DOHH2 (cell line): ENCODE measurements at regions not wholly inside any gene's neighbourhood (a gene's known extent, or its start where the extent isn't known, plus 50 kb on each side); places are given as distances from the start of the nearest gene placed in this dataset.

Experiments
- H3F3A ChIP-seq: fragments of 200-600 bp; sonication (generic), shearing (Covaris generic); 2 replicates; pipeline ENCODE4 v1.6.0; 2016; ENCODE audit warnings: antibody characterized with exemption, mild to moderate bottlenecking; ENCODE audit not compliant: control insufficient read depth, insufficient read depth
- H3K27ac ChIP-seq: fragments of 200-600 bp; sonication (generic); 2 replicates; pipeline ENCODE4 v1.5.1; 2014; ENCODE audit warnings: low read depth, mild to moderate bottlenecking, low read length, moderate library complexity
- H3K27me3 ChIP-seq: fragments of 200-600 bp; sonication (generic); 2 replicates; pipeline ENCODE4 v1.6.1; 2014; ENCODE audit warnings: mild to moderate bottlenecking, low read length, mixed read lengths; ENCODE audit not compliant: control insufficient read depth
- H3K36me3 ChIP-seq: fragments of 200-600 bp; sonication (generic); 2 replicates; pipeline ENCODE4 v1.6.1; 2014; ENCODE audit warnings: mild to moderate bottlenecking, low read length, moderate library complexity, mixed read lengths; ENCODE audit not compliant: control insufficient read depth
- H3K4me1 ChIP-seq: fragments of 200-600 bp; sonication (generic); 2 replicates; pipeline ENCODE4 v1.6.1; 2014; ENCODE audit warnings: mild to moderate bottlenecking, low read length, mixed read lengths; ENCODE audit not compliant: control insufficient read depth
- H3K4me2 ChIP-seq: fragments of 200-600 bp; sonication (generic); 2 replicates; pipeline ENCODE4 v1.6.0; 2014; ENCODE audit warnings: mild to moderate bottlenecking, low read length, moderate library complexity
- H3K4me3 ChIP-seq: fragments of 200-600 bp; sonication (generic); 2 replicates; pipeline ENCODE4 v1.5.1; 2014; ENCODE audit warnings: mild to moderate bottlenecking, low read length, mixed read lengths
- H3K79me2 ChIP-seq: fragments of 200-600 bp; sonication (generic); 2 replicates; pipeline ENCODE4 v1.6.1; 2014; ENCODE audit warnings: mild to moderate bottlenecking, low read length, mixed read lengths; ENCODE audit not compliant: control insufficient read depth
- H3K9me2 ChIP-seq: fragments of 200-600 bp; sonication (generic); replicated peaks from 2 replicates; pipeline ENCODE4 v1.6.1; 2014; ENCODE audit warnings: mild to moderate bottlenecking, low read length, mixed read lengths; ENCODE audit not compliant: control insufficient read depth
- H3K9me3 ChIP-seq: fragments of 200-600 bp; sonication (generic); 2 replicates; pipeline ENCODE4 v1.6.1; 2014; ENCODE audit warnings: antibody characterized with exemption, low read length, mixed read lengths; ENCODE audit not compliant: control insufficient read depth, insufficient read depth
- H4K20me1 ChIP-seq: fragments of 200-600 bp; sonication (generic); 2 replicates; pipeline ENCODE4 v1.6.0; 2014; ENCODE audit warnings: low read depth, mild to moderate bottlenecking, antibody characterized with exemption, low read length, moderate library complexity; ENCODE audit not compliant: control insufficient read depth, insufficient read depth
- CTCF ChIP-seq: fragments of 200-600 bp; sonication (generic); IDR thresholded peaks from one replicate; pipeline ENCODE4 v1.5.1; 2014; ENCODE audit warnings: antibody characterized with exemption, mild to moderate bottlenecking, low read depth, low read length; ENCODE audit not compliant: poor library complexity, severe bottlenecking
- EZH2phosphoT487 ChIP-seq: fragments of 200-600 bp; sonication (generic); IDR thresholded peaks from 2 replicates; pipeline ENCODE4 v1.6.1; 2017; ENCODE audit warnings: borderline replicate concordance, mild to moderate bottlenecking, antibody characterized with exemption, low read length, moderate library complexity, mixed read lengths

- TF ChIP-seq EZH2phosphoT487 (no peak), CTCF (no peak)
- Histone ChIP-seq H3K4me3 (no peak overlapping the region), H4K20me1 (no peaks in the 10 kb centered on the region), H3K9me3 (no peaks in the 10 kb centered on the region), H3K36me3 (no peaks in the 10 kb centered on the region), H3K27ac (no peak overlapping the region), H3K9me2 (no peaks in the 10 kb centered on the region), H3K4me1 (peaks cover 12% of the 10 kb centered on the region), H3K4me2 (no peak overlapping the region), H3K27me3 (peaks cover 19% of the 10 kb centered on the region), H3K79me2 (no peaks in the 10 kb centered on the region), H3F3A (no peaks in the 10 kb centered on the region)
Measured at GRCh38 chr20:41672282-41672681, 54.1 kb upstream of the CHD6 start.

GRCh38 chr20:41671143-41671542, 53.0 kb upstream of the CHD6 start:
- Histone ChIP-seq H3K4me2 (no peak overlapping the region), H3F3A (no peaks in the 10 kb centered on the region)
- no peak for TF ChIP-seq CTCF
- no peak for TF ChIP-seq EZH2phosphoT487

GRCh38 chr20:41670631-41671030, 52.5 kb upstream of the CHD6 start:
- H3K4me2 ChIP-seq: no peak overlapping the region
- peaks cover 11% of the 10 kb centered on the region for H3K27me3 ChIP-seq

More at GRCh38 chr20:41671143-41671542, 53.0 kb upstream of the CHD6 start:
- Histone ChIP-seq H3K36me3 (no peaks in the 10 kb centered on the region), H3K4me1 (peaks cover 12% of the 10 kb centered on the region), H3K27ac (no peak overlapping the region), H3K9me3 (no peaks in the 10 kb centered on the region), H4K20me1 (no peaks in the 10 kb centered on the region), H3K4me3 (no peak overlapping the region), H3K9me2 (no peaks in the 10 kb centered on the region), H3K79me2 (no peaks in the 10 kb centered on the region), H3K27me3 (peaks cover 16% of the 10 kb centered on the region)

More at GRCh38 chr20:41670631-41671030, 52.5 kb upstream of the CHD6 start:
- Histone ChIP-seq H3K9me3 (no peaks in the 10 kb centered on the region), H3F3A (no peaks in the 10 kb centered on the region), H3K4me1 (peaks cover 12% of the 10 kb centered on the region), H3K79me2 (no peaks in the 10 kb centered on the region), H4K20me1 (no peaks in the 10 kb centered on the region), H3K36me3 (no peaks in the 10 kb centered on the region), H3K4me3 (no peak overlapping the region), H3K9me2 (no peaks in the 10 kb centered on the region), H3K27ac (no peak overlapping the region)
- no peak for TF ChIP-seq CTCF
- no peak for TF ChIP-seq EZH2phosphoT487
